K562 (cell line): ENCODE measurements at regions not wholly inside any gene's neighbourhood (a gene's known extent, or its start where the extent isn't known, plus 50 kb on each side); places are given as distances from the start of the nearest gene placed in this dataset.

ENCODE experiments used
- BCL6 ChIP-seq: fragments of 250-450 bp; sonication (Bioruptor Pico); IDR thresholded peaks from 2 replicates; pipeline ENCODE4 v1.4.0; 2020
- CREB3L1 ChIP-seq: fragments of 450-650 bp; IDR thresholded peaks from 2 replicates; pipeline ENCODE4 v1.6.1; 2014; ENCODE audit warnings: low read depth, mild to moderate bottlenecking, moderate library complexity, borderline replicate concordance
- HSF4 ChIP-seq: fragments of 250-450 bp; sonication (Bioruptor Pico); IDR thresholded peaks from 2 replicates; pipeline ENCODE4 v2.1.2; 2022; ENCODE audit warnings: mild to moderate bottlenecking, moderate library complexity, borderline replicate concordance
- MCM5 ChIP-seq: fragments of 450-650 bp; IDR thresholded peaks from 2 replicates; pipeline ENCODE4 v1.6.1; 2016; ENCODE audit warnings: low read depth
- OTX1 ChIP-seq: fragments of 450-650 bp; formaldehyde crosslinking; IDR thresholded peaks from 2 replicates; pipeline ENCODE4 v1.4.0; 2022; ENCODE audit warnings: mild to moderate bottlenecking
- PCBP1 ChIP-seq: fragments of 200-400 bp; formaldehyde crosslinking; IDR thresholded peaks from 2 replicates; pipeline ENCODE4 v1.6.1; 2018; ENCODE audit warnings: mild to moderate bottlenecking, low read depth, low read length; ENCODE audit not compliant: poor library complexity, severe bottlenecking
- TCF15 ChIP-seq: fragments of 250-450 bp; sonication (Bioruptor Pico); IDR thresholded peaks from 2 replicates; pipeline ENCODE4 v1.8.0; 2022; ENCODE audit warnings: moderate library complexity, mild to moderate bottlenecking, inconsistent platforms
- TGIF2 ChIP-seq: sonication (generic); formaldehyde crosslinking; IDR thresholded peaks from 2 replicates; pipeline ENCODE4 v1.8.1; 2022; ENCODE audit warnings: mild to moderate bottlenecking, missing genetic modification reagents, moderate library complexity
- ZBTB33 ChIP-seq: sonication (generic); formaldehyde crosslinking; IDR thresholded peaks from 2 replicates; pipeline ENCODE4 v1.8.1; 2023; ENCODE audit warnings: mild to moderate bottlenecking, missing genetic modification reagents
- ZNF75A ChIP-seq: fragments of 450-650 bp; formaldehyde crosslinking; IDR thresholded peaks from 2 replicates; pipeline ENCODE4 v1.4.0; 2020; ENCODE audit warnings: mild to moderate bottlenecking
- ZZZ3 ChIP-seq: fragments of 450-650 bp; IDR thresholded peaks from 2 replicates; pipeline ENCODE4 v1.6.1; 2016; ENCODE audit warnings: antibody characterized with exemption, mild to moderate bottlenecking, moderate library complexity

- TF ChIP-seq ZBTB33 (no peak), PCBP1 (no peak), CREB3L1 (no peak), OTX1 (CRISPR knock-in tag) (no peak), TGIF2 (CRISPR knock-in tag) (no peak), TCF15 (CRISPR knock-in tag) (no peak), HSF4 (no peak), ZNF75A (CRISPR knock-in tag) (no peak), BCL6 (no peak), ZZZ3 (no peak), MCM5 (no peak)
- TF ChIP-seq, all 486 proteins: peak for 0
These were observed 79.5 kb upstream of the IRX3 start (continued) for GRCh38 chr16:54365990-54366634.
